GM23248 (cell line): ENCODE measurements at regions not wholly inside any gene's neighbourhood (a gene's known extent, or its start where the extent isn't known, plus 50 kb on each side); places are given as distances from the start of the nearest gene placed in this dataset.

Experiments used
- EZH2 ChIP-seq: fragments of 200-600 bp; sonication (generic); IDR thresholded peaks from 2 replicates; pipeline ENCODE4 v1.6.1; 2018; ENCODE audit warnings: antibody characterized with exemption, mild to moderate bottlenecking; ENCODE audit not compliant: insufficient read depth, poor library complexity, severe bottlenecking
- EZH2phosphoT487 ChIP-seq: fragments of 200-600 bp; sonication (generic); IDR thresholded peaks from 2 replicates; pipeline ENCODE4 v1.6.1; 2018; ENCODE audit warnings: antibody characterized with exemption, moderate library complexity, mild to moderate bottlenecking, low read depth; ENCODE audit not compliant: insufficient read depth

DNA sequence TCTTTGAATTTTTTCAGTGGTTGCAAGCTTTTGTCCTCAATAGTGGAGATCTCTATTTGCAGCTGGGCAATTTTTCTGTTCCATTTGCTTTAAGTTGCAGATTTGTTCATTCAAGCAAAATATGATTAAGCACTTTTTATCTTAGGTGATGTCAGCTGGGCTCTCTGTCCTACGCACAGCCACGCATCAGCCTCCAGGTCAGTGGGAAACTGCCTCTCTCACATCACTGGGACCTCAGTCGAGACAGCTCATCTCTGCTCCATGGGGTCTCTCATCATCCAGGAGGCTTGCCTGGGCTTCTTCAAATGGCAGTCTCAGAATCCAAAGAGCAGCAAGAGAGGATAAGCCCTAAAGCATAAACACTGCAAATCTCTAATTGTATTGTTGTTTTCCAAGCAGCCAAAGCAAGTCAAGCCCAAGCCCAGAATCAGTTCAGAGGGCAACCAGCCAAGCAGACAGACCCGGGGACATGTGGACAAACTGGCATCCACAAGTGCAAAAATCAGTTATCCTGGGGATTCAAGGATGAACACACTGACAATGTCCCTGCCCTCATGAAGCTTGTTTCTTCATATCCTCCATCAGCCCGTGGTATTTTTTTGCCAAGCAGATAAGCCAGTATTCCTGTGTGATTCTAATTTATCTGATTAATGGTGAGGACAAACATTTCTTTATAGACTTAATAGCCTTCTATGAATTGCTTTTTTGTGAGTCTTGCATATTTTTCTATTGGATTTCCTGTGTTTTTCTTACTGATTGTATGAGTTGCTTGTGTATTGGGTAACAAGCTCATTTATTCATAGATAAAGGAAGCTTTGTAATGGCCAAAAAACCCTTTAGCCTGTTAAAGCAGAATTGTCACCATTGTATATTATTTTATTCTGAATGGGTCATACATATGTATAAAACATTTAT lies 262.5 kb downstream of the GXYLT1 start:
- TF ChIP-seq EZH2, result no peak
- TF ChIP-seq EZH2phosphoT487, result no peak
